CD1c-positive myeloid dendritic cell (primary cell): ENCODE measurements at regions not wholly inside any gene's neighbourhood (a gene's known extent, or its start where the extent isn't known, plus 50 kb on each side); places are given as distances from the start of the nearest gene placed in this dataset.
A peak's percentile ranks its signal among the peaks of the same experiment; 100 is the strongest.

Source experiments
- DNase-seq: peaks from one replicate; pipeline ENCODE4 v3.0.0-alpha.2; 2016; ENCODE audit errors: extremely low spot score

DNA sequence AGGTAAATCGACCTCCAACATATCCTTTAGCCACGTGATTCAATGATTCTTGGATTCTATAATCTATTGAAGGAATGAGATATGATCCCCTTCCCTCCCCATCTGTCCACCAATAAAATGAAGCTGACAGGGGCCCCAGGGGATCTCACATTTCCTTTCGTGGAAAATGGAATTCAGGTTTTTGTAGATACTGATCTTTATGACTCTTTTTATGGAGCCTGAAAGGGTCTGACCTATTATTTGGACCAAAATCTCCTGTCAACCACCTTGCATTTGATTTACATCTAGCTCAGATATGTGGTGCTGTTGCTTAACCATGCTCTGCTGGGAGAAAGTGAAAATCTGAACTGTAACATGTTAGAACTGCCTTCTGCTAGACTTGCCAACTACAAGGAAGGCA lies 234.0 kb upstream of the CXCL12 start:
- DNase-seq: no peak

DNA sequence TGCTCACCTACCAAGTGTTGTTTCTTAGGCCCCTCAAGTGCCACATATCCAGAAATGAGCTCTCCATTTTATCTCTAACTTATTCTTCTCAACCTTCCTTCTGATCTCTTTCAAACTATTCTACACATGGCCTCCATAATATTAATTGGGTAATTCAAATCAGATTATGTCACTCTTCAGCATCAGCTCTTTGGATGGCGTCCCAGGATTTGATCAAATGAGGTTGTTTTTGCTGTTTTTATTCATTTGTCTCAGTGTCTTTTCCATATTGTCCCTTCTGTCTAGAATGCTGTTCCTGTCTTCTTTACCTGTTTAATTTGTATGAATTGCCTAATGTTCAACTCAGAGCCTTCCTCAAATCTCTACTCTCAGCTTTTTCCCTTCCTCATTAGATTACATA lies 234.6 kb upstream of the CXCL12 start:
- DNase-seq: no peak

DNA sequence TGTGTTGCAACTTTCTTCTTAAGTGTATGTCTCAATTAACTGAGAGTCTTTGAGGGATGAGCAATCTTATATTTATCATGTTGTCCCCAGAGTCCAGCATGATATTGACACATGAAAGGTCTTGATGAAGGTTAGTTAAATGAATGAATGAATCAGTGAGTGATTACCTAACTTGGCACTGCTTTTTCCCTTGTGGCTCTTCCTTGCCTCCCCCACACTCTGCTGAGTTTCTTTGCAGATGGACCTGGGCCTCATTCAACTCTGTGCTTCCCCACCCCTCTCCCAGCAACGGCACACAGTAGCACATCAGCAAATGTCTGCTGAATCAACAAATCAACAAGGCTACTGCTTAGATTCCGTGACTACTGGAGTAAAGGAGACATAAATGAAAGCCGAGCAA lies 235.1 kb upstream of the CXCL12 start:
- DNase-seq: no peak

DNA sequence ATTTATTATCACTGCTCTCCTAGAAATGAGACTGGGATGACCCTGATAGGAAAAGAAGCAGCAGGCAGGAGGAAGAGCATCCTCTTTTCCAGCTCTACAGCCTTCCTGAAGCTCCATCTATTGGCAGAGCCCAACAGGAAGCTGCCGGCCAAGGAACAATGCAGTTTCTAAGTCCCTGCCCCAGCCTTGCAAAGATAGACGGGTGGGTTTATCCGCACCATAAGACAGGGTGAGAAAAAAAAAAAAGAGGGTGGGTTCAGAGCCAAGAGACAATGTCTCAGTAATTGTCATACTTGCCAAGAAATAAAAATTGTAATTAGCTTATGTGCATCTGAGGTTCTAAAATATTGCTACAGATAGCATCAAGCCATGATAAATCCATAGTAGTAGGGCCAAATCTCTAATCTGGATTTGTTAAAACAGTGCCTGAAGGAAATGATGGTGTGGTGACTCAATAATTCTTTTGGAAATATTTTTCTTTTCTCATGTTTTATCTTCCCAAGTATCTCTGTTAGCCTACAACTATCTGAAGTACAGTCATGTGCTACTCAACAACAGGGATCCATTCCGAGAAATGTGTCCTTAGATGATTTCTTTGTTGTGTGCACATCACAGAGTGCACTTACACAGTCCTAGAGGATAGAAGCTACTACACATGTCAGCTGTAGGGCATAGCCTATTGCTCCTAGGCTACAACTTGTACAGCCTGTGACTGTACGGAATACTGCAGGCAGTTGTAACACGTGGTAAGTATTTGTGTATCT lies 242.9 kb upstream of the CXCL12 start:
- no peak for DNase-seq

DNA sequence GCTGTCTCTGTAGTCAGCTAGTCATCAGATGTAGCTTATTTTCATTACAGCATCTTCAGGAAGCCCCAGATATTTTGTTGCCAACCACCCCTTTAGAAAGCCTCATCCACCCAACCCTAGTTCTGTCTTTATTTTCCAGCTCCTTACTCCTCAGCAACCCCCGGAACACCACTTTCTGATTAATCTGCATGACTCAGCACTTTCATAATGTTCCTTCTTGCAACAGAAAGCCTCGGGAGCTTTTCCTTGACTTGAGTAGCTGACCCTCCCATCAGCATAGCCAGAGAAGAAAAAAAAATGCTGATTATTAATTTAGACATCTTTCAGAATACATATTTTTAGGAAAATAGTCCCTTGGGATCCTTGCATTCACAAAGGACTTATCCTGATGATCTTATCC lies 244.0 kb upstream of the CXCL12 start:
- DNase-seq: peak; percentile 2

DNA sequence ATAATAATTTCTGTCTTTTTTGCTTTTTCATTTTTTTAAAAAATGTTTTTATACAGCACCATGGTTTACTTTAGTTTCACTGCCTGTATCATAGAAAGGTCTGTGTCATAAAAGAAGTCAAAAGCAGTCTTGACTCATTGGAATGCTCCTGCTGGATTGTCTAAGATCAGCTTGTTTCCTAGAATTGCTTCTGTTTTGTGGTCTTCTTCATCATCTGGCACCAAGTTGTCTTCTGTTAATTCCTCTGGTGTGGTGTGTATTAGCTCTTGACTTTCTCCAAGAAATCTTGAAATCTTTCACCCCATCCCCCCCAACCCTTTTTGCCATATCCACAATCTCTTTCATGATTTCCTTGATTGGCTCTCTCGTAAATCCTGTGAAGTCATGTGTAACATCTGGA lies 250.3 kb upstream of the CXCL12 start:
- DNase-seq: no peak

DNA sequence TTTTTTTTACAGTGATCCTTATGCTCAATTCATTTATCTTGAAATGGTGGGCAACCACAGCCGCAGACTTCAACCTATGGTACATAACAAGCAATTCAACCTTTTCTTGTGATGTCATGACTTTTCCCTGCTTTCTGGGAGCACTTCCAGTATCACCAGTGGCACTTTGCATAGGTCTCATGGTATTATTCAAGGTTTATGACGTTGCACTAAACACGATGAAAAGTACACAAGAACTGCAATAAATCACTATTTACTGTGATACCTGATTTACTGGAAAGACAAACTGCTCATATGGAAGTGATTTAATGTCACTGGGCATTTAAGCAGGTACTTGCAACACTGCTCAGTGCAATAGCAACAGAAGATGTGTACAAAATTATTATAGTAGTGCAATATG lies 251.7 kb upstream of the CXCL12 start:
- no peak for DNase-seq

DNA sequence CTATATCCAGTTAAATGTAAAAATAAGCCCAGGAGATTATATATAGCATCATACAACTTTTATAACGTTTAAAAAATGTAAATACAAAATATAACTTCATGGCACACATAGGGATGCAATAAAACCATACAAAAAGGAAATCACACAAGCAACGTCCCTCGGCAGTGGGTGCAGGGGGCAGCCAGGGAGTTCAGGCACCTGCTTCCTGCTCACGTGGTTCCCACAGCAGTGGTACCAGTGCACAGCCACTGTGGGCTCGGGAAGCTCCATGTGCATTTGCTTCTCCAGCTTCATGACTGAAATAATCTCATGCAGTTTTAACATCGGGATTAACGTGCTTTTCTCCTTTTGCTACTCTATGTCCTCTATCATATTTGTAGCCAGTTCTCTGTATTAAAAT lies 255.5 kb upstream of the CXCL12 start:
- DNase-seq: no peak

DNA sequence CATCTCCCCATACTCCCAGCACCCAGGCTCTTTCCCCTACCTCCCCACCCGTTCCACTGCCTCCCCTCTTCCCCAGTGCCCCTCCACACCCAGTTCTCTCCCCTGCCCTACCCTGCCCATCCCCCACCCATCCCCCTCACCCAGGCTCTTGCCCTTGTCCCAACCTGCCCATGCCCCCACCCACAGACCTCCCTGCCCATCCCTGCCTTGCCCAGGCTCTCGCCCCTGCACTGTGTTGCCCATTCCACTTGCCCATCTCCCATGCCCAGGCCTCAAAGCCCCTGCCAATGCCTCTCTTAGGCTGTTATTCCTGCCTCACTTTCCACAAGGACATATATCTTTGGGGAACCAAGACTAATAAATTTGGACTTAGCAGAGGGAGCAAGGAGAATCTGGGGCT lies 262.6 kb upstream of the CXCL12 start:
- no peak for DNase-seq

DNA sequence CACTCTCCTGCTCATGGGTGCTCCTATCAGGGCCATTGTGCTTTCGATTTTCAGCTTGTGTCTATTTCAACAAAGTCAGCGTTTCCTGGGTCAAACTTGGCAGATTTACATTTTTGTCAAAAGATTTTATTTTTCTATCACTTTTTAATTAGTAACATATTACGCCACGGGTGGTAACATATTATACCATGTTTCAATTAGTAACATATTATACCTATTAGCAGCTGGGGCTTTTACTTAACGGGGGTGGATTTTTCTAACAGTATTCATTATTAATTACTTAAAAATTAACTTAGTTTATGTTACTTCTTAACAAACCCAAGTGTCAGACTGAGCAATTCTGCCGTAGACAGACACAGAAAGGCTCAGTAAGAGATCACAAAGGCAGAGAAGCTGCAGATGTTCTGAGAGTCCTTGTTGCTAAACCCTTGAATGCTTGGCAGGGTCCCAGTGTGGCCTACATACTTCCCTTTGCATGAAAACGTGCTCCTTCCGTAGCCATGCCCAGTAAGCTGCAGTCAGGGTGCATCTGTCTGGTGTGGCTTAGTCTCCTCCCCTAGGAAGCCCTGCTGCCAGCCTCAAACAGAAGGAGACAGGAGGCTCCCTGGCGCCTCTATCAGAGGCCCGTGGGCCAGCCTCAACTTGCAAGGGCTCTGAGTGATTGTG lies 263.1 kb upstream of the CXCL12 start:
- no peak for DNase-seq

DNA sequence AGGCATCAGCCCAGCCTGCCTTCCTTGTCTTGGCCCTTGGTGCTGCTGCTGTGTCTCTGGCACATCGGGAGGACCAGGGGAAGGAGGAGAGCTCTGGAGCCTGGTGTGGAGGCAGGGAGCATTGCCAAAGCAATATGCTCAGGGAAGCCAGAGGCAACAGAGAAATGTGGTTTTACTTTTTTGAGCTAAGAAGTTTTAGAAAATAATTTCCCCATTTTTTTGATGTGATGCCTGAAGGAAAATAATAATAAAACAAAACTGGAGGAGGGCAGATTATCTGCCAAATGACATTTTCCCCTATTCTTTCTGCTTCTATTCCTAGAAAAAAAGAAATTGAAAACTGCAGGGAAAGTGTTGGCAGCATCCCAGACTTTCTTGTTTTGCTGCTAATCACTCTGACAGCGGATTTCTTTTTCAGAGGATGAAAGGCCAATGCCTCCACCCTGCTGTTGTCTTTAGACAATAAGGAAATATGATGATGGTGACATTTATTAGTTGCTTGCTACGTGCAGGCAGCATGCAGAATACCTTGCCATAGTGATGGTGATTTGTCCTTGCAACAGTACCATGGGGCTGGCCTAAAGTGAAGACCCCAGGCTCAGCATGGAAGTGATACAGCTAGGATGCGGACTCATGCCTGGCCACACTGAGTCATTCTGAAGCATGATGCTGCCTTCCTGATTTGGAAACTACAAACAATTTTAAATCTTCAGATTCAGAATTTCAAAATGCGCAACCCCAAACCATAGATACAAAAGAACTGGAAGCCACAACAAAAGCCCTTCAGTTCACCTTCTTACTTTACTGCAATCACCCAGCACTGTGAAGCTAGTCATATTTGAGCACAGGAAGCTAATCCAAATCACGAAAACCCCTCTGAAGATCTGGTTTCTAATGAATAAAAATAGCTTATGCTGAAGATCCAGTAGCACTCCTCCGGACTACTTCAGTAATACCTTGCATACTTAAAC lies 260.2 kb upstream of the TMEM72 start:
- no peak for DNase-seq

DNA sequence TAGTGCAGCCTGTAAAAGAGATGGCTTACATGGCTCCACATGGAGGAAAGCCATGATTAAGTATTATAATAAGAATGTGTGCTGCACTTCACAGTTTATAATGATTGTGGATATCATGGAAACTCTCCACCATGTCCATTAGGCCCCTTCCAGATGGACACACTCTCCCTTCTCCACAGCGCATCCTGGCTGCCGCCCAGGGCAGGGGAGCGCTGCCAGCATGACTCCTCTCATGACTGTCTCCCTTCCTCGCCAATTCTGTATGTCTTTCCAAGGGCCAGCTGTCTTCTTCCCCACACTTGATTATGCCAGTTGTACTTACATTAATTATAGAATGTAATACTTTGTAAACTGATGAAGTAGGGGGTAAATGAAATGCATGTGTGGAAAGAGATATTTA lies 259.3 kb upstream of the TMEM72 start:
- DNase-seq: no peak

DNA sequence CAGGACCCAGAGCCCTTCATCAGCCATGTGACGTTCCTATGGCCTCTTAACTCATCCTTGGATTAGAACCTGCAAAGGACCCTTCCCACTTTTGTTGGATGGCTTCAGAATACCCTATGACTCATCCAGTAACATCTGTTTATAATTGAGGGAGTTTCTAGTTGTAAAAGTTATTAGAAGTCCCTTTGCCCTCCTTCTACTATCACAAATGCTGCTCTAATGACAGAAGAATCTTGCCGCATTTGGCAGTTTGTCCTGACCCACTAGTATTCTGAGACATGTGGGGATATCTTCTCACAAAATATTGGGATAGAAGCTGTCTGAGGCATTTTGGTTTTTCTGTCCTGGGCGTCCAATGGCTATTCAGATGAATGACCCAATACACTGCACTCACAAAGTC lies 251.8 kb upstream of the TMEM72 start:
- no peak for DNase-seq

DNA sequence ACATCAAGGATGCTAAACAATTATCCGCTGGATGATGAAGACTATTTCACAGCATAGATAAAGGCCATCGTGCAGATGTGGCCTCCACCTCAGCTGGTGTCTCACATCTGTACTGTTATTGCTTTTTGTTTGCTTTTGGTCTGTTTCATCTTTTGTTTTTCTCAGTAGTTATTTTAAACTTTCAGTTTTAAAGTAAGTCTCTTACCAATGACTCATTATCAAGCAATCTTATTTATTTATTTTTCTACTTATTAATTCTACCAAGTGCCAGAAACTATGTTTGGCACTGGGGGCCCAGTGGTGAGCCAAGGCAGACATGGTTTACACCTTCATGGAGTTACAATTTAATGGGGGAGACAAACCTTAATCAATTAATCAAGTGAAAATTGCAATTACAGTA lies 250.9 kb upstream of the TMEM72 start:
- no peak for DNase-seq

DNA sequence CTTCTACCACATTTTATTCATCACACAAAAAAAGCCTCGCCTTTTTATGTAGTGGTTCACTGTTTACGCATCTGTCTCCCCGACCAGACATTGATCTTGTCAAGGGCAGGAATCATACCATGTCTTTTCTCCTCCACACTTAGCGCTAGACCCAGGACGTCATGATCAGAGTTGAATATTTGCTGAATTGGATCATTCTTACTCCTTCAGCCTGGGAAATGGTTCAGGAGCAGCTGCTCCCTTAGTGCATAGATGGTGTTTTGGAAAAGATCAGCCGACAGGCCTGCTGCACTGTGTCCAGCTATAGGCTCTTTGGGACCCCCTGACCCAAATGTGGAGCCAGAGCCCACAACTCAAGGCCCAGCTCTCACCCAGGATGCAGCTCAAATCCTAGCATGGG lies 249.1 kb upstream of the TMEM72 start:
- no peak for DNase-seq

DNA sequence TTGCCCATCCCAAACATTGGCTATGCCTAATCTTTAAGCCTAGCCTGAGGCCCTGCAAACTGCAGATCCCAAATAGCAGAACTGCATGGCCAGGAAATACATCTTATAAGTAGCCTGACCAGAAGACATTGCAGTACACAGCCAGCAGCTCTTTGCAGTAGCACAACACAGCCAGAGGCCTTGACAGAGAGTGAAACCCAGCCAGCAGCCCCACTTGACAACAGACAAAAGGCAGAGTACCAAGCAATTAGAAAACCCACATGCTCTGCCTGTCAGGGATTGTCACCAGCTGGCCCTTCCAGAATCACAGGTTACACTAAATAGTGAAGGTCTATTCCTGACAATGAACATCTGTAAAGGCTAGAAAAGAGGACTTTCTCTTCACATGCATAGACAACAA lies 242.8 kb upstream of the TMEM72 start:
- no peak for DNase-seq

DNA sequence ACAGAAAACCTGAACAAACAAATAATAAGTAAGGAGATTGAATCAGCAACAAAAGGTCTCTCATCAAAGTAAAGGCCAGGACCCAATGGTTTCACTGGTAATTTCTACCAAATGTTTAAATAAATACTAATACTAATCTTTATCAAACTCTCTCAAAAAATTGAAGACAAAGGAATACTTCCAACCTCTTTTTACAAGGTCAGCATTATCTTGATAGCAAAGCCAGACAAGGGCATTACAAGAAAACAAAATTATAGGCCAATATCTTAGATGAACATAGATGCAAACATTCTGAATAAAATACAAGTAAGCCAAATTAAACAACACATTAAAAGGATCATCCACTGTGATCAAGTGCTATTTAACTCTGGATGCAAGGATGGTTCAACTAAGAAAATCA lies 239.8 kb upstream of the TMEM72 start:
- DNase-seq: no peak

DNA sequence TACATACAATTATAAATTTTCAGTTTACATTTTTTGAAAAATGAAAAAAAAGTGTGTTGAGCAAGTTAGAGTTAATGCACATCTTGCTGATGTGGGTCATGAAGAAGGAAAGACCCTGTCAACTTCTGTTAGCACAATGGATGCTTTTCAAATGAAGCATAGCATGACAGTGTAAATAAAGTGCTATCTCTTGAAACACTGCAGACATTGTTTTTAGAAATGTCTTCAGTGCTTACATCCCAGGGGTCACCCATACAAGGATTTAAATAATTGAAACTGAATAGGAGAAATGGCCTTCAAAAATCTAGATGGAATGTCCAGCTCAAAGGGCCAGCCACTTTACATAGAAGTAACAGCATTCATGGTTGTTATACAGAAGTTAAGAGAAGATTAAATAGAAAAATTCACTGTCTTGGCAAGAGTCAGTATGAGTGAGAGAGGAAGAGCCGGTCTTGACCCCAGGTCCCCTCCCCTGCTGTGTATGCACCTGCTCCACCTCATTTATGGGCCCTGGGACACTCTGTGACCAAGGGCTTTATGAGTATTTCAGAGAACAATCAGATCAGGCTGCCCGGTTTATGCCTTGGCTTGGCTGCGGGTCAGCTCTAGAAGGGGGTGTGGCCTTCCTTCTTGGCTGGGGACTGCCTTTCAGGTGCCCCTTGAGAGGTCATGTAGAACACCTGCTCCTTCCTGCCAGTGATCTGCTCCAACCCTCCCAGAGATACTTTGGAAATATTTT lies 237.7 kb upstream of the TMEM72 start:
- DNase-seq: no peak

DNA sequence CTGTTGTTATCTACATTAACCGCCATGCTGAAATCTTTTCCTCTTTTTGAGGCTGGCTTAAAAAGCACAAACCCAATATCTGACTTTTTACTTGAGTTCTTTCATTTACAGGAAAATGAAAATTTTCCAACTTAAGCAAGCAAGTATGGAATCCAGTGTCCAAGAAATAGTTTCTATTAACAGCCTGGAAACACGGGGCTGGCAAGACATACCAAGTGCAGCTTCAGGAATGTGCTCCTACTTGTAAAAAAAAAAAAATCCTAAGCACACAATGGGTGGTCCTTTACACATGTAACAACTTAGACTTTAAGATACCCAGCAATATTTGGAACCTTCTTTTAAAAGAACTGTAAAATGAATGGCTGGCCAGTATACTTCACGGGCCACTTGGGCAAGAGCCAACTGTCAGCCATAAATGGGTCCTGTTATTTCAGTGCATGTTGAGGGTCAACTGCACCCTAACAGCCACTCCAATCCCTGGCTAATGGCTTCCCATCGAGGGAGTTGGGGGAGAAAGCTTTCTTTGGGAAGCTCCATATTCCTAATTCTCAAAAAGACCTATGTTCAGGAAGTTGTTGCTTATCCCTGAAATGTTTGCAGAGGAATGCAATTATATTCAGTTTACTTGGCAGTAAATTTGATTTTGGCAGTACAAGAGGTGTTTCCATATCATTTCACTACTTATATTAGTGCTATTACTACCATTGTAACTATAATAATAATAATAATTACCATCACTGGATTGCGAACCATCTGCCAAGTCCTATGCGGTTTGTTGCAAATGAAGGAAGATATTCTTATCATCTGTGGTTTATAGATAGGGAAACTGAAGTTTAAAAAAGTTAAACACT lies 236.4 kb upstream of the TMEM72 start:
- DNase-seq: no peak

DNA sequence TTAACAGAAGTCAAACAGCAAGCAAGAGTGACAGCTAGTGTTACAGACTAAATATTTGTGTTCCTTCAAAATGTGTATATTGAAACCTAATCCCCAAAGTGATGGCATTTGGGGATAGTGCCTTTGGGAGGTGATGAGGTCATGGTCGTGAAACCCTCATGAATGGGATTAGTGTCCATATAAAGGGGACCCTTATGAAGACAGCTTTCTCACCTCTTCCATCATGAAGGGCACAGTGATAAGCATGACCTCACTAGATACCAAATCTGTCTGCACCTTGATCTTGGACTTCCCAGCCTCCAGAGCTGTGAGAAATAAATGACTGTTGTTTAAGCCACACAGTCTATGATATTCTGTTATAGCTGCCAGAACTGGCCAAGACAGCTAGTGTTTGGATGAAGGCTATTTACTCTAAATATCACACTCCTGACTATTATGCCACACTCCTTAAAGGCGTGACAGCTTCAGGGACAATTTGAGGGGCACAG lies 235.7 kb upstream of the TMEM72 start:
- no peak for DNase-seq

DNA sequence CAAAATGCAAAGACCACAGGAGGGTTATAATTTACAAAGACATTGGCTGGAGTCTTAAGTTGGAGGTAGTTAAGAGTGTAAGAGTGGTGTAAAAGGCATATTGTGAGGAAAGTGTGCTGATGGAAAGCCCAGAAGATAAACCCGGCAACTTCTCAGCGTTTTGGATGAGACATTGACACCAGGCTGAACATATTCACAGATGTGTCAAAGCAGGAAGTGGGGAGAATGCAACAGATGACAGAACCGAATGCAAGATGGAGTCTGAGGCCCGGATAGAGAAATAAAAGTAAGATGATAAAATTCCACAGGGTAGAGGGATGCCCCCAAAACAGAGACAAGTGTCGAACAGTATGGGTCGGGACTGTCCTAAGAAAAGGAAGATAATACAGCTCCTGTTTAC lies 230.4 kb upstream of the TMEM72 start:
- DNase-seq: no peak
